H1 (cell line): ENCODE measurements at regions not wholly inside any gene's neighbourhood (a gene's known extent, or its start where the extent isn't known, plus 50 kb on each side); places are given as distances from the start of the nearest gene placed in this dataset.

Source experiments
- CHD7 ChIP-seq: fragments of 300-600 bp; sonication (generic); IDR thresholded peaks from 2 replicates; pipeline ENCODE4 v1.7.1; 2012; ENCODE audit warnings: low read length, moderate library complexity, mild to moderate bottlenecking, inconsistent platforms; ENCODE audit not compliant: insufficient replicate concordance
- KDM5A ChIP-seq: fragments of 200-600 bp; IDR thresholded peaks from 2 replicates; pipeline ENCODE4 v1.7.1; 2012; ENCODE audit warnings: mild to moderate bottlenecking, low read length, inconsistent platforms, mixed read lengths

DNA sequence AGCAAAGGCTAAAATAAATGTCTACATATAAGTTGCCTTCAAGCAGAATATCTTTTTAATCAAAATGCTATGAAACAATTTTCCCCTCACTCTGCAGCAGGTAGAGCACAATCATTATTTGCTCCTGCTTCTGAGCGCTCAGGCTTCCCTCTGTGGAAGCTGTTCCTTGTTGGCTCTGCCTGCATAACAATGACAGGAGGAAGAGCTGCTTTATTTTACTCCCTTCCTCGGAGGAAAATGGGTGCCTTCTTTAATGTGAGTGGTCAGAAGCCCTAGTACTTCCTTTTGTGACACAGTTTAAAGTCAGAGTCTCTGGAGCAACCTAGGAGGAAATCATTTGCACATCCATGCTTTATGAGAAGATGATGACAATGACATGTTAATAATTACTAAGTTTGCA is 492.1 kb downstream of the CDH8 start (continued):
- no peak for TF ChIP-seq CHD7
- TF ChIP-seq KDM5A, result no peak
